ENCODE measurements at regions not wholly inside any gene's neighbourhood (a gene's known extent, or its start where the extent isn't known, plus 50 kb on each side); places are given as distances from the start of the nearest gene placed in this dataset.
"Not testable (repeated sequence)": the region's sequence is repeated elsewhere in the genome, so short reads cannot be mapped to it uniquely, and the experiment has no call there.

GRCh38 chr1:115452600-115453329 lies 114.7 kb upstream of the NGF start:
- no peak for DNase-seq

- DNase-seq, result no peak
Observed at GRCh38 chr1:115450501-115451040, 112.5 kb upstream of the NGF start.

GRCh38 chr1:115448282-115449044 lies 110.4 kb upstream of the NGF start:
- no peak for DNase-seq

GRCh38 chr1:115447672-115448071 lies 109.6 kb upstream of the NGF start:
- DNase-seq, result no peak

GRCh38 chr1:115445090-115445489 lies 107.0 kb upstream of the NGF start:
- DNase-seq, result no peak

GRCh38 chr1:115440733-115441132 lies 102.7 kb upstream of the NGF start:
- no peak for DNase-seq

- DNase-seq, result not testable (repeated sequence)
Observed at GRCh38 chr1:115439520-115439919, 101.5 kb upstream of the NGF start.

- no peak for DNase-seq
Observed at GRCh38 chr1:115437196-115437595, 99.1 kb upstream of the NGF start.

- DNase-seq, result no peak
Observed at GRCh38 chr1:115436596-115436995, 98.5 kb upstream of the NGF start.

- no peak for DNase-seq
Observed at GRCh38 chr1:115433483-115433882, 95.4 kb upstream of the NGF start.

GRCh38 chr1:115432061-115432460 lies 94.0 kb upstream of the NGF start:
- no peak for DNase-seq

GRCh38 chr1:115430441-115431158 lies 92.6 kb upstream of the NGF start:
- no peak for DNase-seq

- no peak for DNase-seq
Observed at GRCh38 chr1:115429884-115430283, 91.8 kb upstream of the NGF start.

GRCh38 chr1:115429241-115429640 lies 91.2 kb upstream of the NGF start:
- DNase-seq, result no peak

GRCh38 chr1:115428676-115429075 lies 90.6 kb upstream of the NGF start:
- no peak for DNase-seq

GRCh38 chr1:115428256-115428655 lies 90.2 kb upstream of the NGF start:
- DNase-seq, result no peak

- DNase-seq, result no peak
Observed at GRCh38 chr1:115426956-115427355, 88.9 kb upstream of the NGF start.

- no peak for DNase-seq
Observed at GRCh38 chr1:115426231-115426771, 88.3 kb upstream of the NGF start.

GRCh38 chr1:115425442-115425841 lies 87.4 kb upstream of the NGF start:
- no peak for DNase-seq

- no peak for DNase-seq
Observed at GRCh38 chr1:115423776-115424175, 85.7 kb upstream of the NGF start.

GRCh38 chr1:115419571-115419970 lies 81.5 kb upstream of the NGF start:
- DNase-seq, result no peak

- no peak for DNase-seq
Observed at GRCh38 chr1:115413621-115414020, 75.6 kb upstream of the NGF start.

- no peak for DNase-seq
Observed at GRCh38 chr1:115413208-115413607, 75.2 kb upstream of the NGF start.

All from NK-92 treated with Interleukin-12 subunit alpha and Interleukin-12 subunit beta, amount 100 ng/mL, for 24 hours (cell line).